GM23338 (cell line): ENCODE measurements at regions not wholly inside any gene's neighbourhood (a gene's known extent, or its start where the extent isn't known, plus 50 kb on each side); places are given as distances from the start of the nearest gene placed in this dataset.

Source experiments
- ATAC-seq: fragments of 200-7000 bp; cut with Tn5 transposase; 3 replicates; pipeline ENCODE4 v1.9.1; 2020
- DNase-seq: peaks from one replicate; pipeline ENCODE4 v3.0.0-alpha.2; 2015; ENCODE audit warnings: low spot score
- H2AFZ ChIP-seq: fragments of 200-600 bp; sonication (generic); 2 replicates; pipeline ENCODE4 v1.8.0; 2016; ENCODE audit warnings: antibody characterized with exemption, mild to moderate bottlenecking, moderate library complexity
- H3F3A ChIP-seq: fragments of 200-600 bp; sonication (generic); replicated peaks from 2 replicates; pipeline ENCODE4 v1.8.0; 2017; ENCODE audit warnings: antibody characterized with exemption, mixed run types, low read depth
- H3K27ac ChIP-seq: fragments of 200-600 bp; sonication (generic); 2 replicates; pipeline ENCODE4 v1.6.1; 2016; ENCODE audit warnings: low read depth
- H3K27me3 ChIP-seq: fragments of 200-600 bp; sonication (generic); 2 replicates; pipeline ENCODE4 v1.8.0; 2016; ENCODE audit warnings: mild to moderate bottlenecking, mixed run types, moderate library complexity; ENCODE audit not compliant: insufficient read depth
- H3K36me3 ChIP-seq: fragments of 200-600 bp; sonication (generic); 2 replicates; pipeline ENCODE4 v1.8.0; 2016; ENCODE audit warnings: mild to moderate bottlenecking; ENCODE audit not compliant: insufficient read depth
- H3K4me1 ChIP-seq: fragments of 200-600 bp; sonication (generic); 2 replicates; pipeline ENCODE4 v1.8.0; 2016; ENCODE audit warnings: mild to moderate bottlenecking, moderate library complexity; ENCODE audit not compliant: insufficient read depth
- H3K4me2 ChIP-seq: fragments of 200-600 bp; sonication (generic); 2 replicates; pipeline ENCODE4 v1.7.1; 2017; ENCODE audit warnings: mixed run types
- H3K4me3 ChIP-seq: fragments of 200-600 bp; sonication (generic); 2 replicates; pipeline ENCODE4 v1.6.1; 2016; ENCODE audit warnings: mixed run types
- H3K79me2 ChIP-seq: fragments of 200-600 bp; sonication (generic); replicated peaks from 2 replicates; pipeline ENCODE4 v1.8.0; 2017; ENCODE audit warnings: mild to moderate bottlenecking; ENCODE audit not compliant: insufficient read depth
- H3K9me2 ChIP-seq: fragments of 200-600 bp; sonication (generic); 2 replicates; pipeline ENCODE4 v1.8.0; 2017; ENCODE audit not compliant: insufficient read depth
- H4K20me1 ChIP-seq: fragments of 200-600 bp; sonication (generic); replicated peaks from 2 replicates; pipeline ENCODE4 v1.8.0; 2017; ENCODE audit warnings: mild to moderate bottlenecking; ENCODE audit not compliant: insufficient read depth
- H3K27ac Mint-ChIP-seq: 2 replicates; pipeline ENCODE4 v1.8.0; 2020; ENCODE audit warnings: inconsistent platforms, mild to moderate bottlenecking, moderate library complexity, mixed read lengths
- H3K27me3 Mint-ChIP-seq: 3 replicates; pipeline ENCODE4 v1.8.0; 2022; ENCODE audit warnings: low read depth, mild to moderate bottlenecking, moderate library complexity, mixed read lengths, inconsistent platforms; ENCODE audit not compliant: insufficient read depth, poor library complexity
- H3K36me3 Mint-ChIP-seq: 3 replicates; pipeline ENCODE4 v1.8.0; 2021; ENCODE audit warnings: low read depth, mild to moderate bottlenecking, inconsistent platforms, moderate library complexity, mixed read lengths
- H3K4me1 Mint-ChIP-seq: 3 replicates; pipeline ENCODE4 v1.8.0; 2020; ENCODE audit warnings: mild to moderate bottlenecking, inconsistent platforms, mixed read lengths
- H3K4me3 Mint-ChIP-seq: 3 replicates; pipeline ENCODE4 v1.8.0; 2021; ENCODE audit warnings: moderate library complexity, mild to moderate bottlenecking, inconsistent platforms, mixed read lengths
- H3K9me3 Mint-ChIP-seq: 3 replicates; pipeline ENCODE4 v1.8.0; 2020; ENCODE audit warnings: moderate library complexity, mild to moderate bottlenecking, inconsistent platforms, mixed read lengths
- CREB1 ChIP-seq: fragments of 250-450 bp; sonication (Bioruptor Pico); IDR thresholded peaks from 2 replicates; pipeline ENCODE4 v1.5.0; 2020; ENCODE audit warnings: low read depth, mild to moderate bottlenecking, moderate library complexity
- CTCF ChIP-seq, 2 experiments: fragments of 200-600 bp in 1 of 2; sonication (generic) in 1 of 2; conservative IDR thresholded peaks; 2 replicates each; pipeline versions ENCODE4 v1.5.1 to v1.6.1; 2016 to 2017; ENCODE audit warnings: antibody characterized with exemption in 2 of 2, low read depth in 2 of 2, mild to moderate bottlenecking in 2 of 2, moderate library complexity in 1 of 2
- ETS1 ChIP-seq: IDR thresholded peaks from 2 replicates; pipeline ENCODE4 v1.6.1; 2016; ENCODE audit warnings: antibody characterized with exemption
- EZH2 ChIP-seq: fragments of 200-600 bp; sonication (generic); IDR thresholded peaks from one replicate; pipeline ENCODE4 v1.8.0; 2017; ENCODE audit warnings: antibody characterized with exemption, mild to moderate bottlenecking, low read depth; ENCODE audit not compliant: unreplicated experiment
- EZH2phosphoT487 ChIP-seq: fragments of 200-600 bp; sonication (generic); IDR thresholded peaks from one replicate; pipeline ENCODE4 v1.8.1; 2018; ENCODE audit warnings: antibody characterized with exemption; ENCODE audit not compliant: unreplicated experiment
- JUNB ChIP-seq: IDR thresholded peaks from one replicate; pipeline ENCODE4 v1.6.1; 2016; ENCODE audit warnings: antibody characterized with exemption; ENCODE audit not compliant: unreplicated experiment
- NANOG ChIP-seq: IDR thresholded peaks from 2 replicates; pipeline ENCODE4 v1.6.1; 2016; ENCODE audit warnings: antibody characterized with exemption, borderline replicate concordance
- POLR2AphosphoS5 ChIP-seq: IDR thresholded peaks from 2 replicates; pipeline ENCODE4 v1.6.1; 2016; ENCODE audit warnings: antibody characterized with exemption, low read depth
- STAT1 ChIP-seq: IDR thresholded peaks from one replicate; pipeline ENCODE4 v1.6.1; 2016; ENCODE audit warnings: antibody characterized with exemption; ENCODE audit not compliant: unreplicated experiment
- ZNF114 ChIP-seq: fragments of 250-450 bp; sonication (Bioruptor Pico); IDR thresholded peaks from 2 replicates; pipeline ENCODE4 v1.5.0; 2020; ENCODE audit warnings: mild to moderate bottlenecking, moderate library complexity
- ZNF331 ChIP-seq: fragments of 250-450 bp; sonication (Bioruptor Pico); IDR thresholded peaks from 2 replicates; pipeline ENCODE4 v1.5.0; 2020; ENCODE audit warnings: low read depth, mild to moderate bottlenecking, moderate library complexity
- TF ChIP-seq, protein P1 (sequence below): IDR thresholded peaks from one replicate; pipeline ENCODE4 v1.6.1; 2018; ENCODE audit warnings: antibody characterized with exemption; ENCODE audit not compliant: unreplicated experiment

DNA sequence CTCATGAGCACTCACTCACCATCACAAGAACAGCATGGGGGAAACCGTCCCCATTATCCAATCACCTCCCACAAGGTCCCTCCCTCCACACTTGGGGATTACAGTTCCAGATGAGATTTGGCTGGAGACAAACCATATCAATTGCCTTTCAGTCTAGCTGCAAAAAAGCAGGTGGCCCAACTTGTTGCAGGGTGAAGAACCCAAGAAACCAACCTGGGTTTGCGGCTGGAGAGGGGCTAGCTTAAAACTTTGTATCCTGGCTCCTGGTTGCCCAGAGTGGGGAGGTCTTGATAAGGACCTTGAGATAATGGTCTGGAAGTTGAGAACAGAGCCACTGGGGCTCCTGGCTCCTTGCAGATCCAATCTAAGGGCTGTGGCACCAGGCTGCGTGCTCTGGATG is 122.8 kb upstream of the PCBD1 start (continued):
- TF ChIP-seq, protein P1, sequence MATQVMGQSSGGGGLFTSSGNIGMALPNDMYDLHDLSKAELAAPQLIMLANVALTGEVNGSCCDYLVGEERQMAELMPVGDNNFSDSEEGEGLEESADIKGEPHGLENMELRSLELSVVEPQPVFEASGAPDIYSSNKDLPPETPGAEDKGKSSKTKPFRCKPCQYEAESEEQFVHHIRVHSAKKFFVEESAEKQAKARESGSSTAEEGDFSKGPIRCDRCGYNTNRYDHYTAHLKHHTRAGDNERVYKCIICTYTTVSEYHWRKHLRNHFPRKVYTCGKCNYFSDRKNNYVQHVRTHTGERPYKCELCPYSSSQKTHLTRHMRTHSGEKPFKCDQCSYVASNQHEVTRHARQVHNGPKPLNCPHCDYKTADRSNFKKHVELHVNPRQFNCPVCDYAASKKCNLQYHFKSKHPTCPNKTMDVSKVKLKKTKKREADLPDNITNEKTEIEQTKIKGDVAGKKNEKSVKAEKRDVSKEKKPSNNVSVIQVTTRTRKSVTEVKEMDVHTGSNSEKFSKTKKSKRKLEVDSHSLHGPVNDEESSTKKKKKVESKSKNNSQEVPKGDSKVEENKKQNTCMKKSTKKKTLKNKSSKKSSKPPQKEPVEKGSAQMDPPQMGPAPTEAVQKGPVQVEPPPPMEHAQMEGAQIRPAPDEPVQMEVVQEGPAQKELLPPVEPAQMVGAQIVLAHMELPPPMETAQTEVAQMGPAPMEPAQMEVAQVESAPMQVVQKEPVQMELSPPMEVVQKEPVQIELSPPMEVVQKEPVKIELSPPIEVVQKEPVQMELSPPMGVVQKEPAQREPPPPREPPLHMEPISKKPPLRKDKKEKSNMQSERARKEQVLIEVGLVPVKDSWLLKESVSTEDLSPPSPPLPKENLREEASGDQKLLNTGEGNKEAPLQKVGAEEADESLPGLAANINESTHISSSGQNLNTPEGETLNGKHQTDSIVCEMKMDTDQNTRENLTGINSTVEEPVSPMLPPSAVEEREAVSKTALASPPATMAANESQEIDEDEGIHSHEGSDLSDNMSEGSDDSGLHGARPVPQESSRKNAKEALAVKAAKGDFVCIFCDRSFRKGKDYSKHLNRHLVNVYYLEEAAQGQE: no peak
- TF ChIP-seq EZH2phosphoT487 (no peak), ZNF331 (CRISPR knock-in tag) (no peak), ZNF114 (CRISPR knock-in tag) (no peak), JUNB (no peak)

DNA sequence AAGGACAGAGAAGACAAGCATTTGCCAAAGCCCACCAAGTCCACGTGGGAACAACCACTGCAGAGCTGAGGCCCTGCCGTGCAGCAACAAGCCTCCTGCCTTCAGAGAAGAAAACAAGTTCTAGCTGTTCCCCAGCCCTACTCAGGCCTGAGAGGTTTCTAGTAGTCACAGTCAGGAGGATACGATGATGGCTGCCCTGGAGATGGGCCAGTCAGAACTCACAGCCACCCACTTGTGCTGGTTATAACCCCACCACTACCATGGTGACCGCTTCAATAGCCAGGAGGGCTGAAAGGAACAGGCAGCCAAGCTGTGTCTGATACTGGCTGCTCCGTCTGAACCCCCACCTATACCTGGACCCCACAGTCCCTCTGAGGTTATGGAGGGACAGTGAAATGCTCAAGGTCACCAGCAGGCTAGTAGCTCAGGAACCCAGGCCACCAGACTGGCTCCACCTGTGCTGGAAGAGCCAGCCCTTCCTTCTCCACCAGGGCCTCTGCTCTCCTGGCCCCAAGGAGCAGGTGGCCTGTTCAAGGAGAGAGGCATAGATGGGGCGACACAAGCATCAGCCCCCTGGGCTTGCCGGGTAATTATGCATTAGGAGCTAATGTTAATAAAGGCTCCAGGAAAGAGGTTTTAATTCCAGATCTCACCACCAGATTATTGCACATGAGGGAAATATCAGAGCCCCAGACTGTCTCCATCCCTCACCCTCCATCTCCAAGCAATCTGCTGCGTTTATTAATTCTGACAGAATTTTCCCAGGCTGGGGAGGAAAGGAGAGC is 125.8 kb upstream of the PCBD1 start:
- H3K4me3 ChIP-seq: no peak overlapping the region
- Mint-ChIP-seq H3K4me1 (peaks cover 3% of the 10 kb centered on the region; the same call in 1 of the 3 replicates), H3K4me3 (no peak overlapping the region), H3K27me3 (no peaks in the 10 kb centered on the region), H3K27ac (no peak overlapping the region), H3K36me3 (no peaks in the 10 kb centered on the region), H3K9me3 (no peaks in the 10 kb centered on the region)
- H3K4me2 ChIP-seq: no peak overlapping the region
- H3F3A ChIP-seq: no peaks in the 10 kb centered on the region
- H3K4me1 ChIP-seq: no peaks in the 10 kb centered on the region
- H2AFZ ChIP-seq: no peak overlapping the region
- H3K27ac ChIP-seq: no peak overlapping the region
- ATAC-seq (no peak; the same call in 2 of the 3 replicates), DNase-seq (no peak)
- H3K79me2 ChIP-seq: no peaks in the 10 kb centered on the region
- H3K9me2 ChIP-seq: no peaks in the 10 kb centered on the region
- H4K20me1 ChIP-seq: no peaks in the 10 kb centered on the region; the same call in 1 of the 2 replicates
- no peaks in the 10 kb centered on the region for H3K27me3 ChIP-seq
- H3K36me3 ChIP-seq: no peaks in the 10 kb centered on the region
- TF ChIP-seq CREB1 (CRISPR knock-in tag): no peak
- TF ChIP-seq EZH2phosphoT487: no peak
- TF ChIP-seq STAT1: no peak
- no peak for TF ChIP-seq CTCF (conservative IDR thresholded peaks at IDR 0.05; ENCODE audit: low read depth in 2 of 2)
- TF ChIP-seq NANOG: no peak
- TF ChIP-seq EZH2: no peak
- no peak for TF ChIP-seq ETS1
- TF ChIP-seq, protein P1: no peak
- no peak for TF ChIP-seq POLR2AphosphoS5
- no peak for TF ChIP-seq ZNF114 (CRISPR knock-in tag)
- no peak for TF ChIP-seq ZNF331 (CRISPR knock-in tag)
- no peak for TF ChIP-seq JUNB
